ENCODE measurements at regions not wholly inside any gene's neighbourhood (a gene's known extent, or its start where the extent isn't known, plus 50 kb on each side); places are given as distances from the start of the nearest gene placed in this dataset.
"Not testable (repeated sequence)": the region's sequence is repeated elsewhere in the genome, so short reads cannot be mapped to it uniquely, and the experiment has no call there.

- DNase-seq: no peak
Measured at GRCh38 chr1:58936973-58937372, 153.1 kb upstream of the JUN start.

DNA sequence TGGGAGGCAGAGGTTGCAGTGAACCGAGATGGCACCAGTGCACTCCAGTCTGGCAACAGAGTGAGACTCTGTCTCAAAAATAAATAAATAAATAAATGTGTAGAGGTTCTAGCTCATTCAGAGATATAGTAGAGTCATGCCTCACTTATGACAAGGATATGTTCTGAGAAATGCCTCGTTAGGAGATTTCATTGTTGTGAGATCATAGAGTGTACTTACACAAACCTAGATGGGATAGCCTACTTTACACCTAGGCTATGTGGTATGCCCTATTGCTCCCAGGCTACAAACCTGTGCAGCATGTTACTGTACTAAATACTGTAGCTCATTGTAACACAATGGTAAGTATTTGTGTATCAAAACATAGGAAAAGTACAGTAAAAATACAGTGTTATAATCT is 155.3 kb upstream of the JUN start:
- DNase-seq: no peak

DNA sequence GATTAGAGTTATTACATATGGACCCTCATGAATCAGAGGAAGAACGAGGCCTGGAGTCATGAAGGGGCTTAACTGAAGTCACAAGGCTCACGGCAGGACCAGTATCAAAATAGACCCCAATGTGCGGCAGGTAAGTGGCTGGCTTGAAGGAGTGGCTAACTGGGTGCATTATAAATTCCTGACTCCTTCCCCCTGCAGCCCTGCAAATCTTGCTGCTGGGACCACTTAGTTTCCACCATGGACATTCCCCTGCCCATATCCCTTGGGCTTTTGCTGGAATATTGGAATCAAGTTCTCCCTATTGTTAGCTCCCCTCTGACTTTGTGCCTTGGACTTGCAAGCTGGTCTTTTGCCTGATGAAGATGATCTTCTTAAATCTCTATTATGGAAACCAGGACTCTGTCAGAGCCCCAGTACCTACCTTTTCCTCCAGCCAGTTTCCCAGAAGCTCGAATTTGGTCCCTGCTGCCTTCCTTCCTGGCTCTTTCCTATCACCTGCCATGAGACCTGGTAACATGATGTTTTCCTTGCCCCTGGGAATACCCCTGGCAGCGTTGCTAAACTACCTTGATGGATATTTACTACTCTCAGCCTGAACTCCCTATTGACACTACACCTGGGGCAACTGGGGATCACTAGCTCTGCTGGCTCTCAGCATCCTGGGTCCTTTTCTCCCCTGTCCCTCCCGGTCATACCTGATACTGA is 156.0 kb upstream of the JUN start:
- DNase-seq: no peak

DNA sequence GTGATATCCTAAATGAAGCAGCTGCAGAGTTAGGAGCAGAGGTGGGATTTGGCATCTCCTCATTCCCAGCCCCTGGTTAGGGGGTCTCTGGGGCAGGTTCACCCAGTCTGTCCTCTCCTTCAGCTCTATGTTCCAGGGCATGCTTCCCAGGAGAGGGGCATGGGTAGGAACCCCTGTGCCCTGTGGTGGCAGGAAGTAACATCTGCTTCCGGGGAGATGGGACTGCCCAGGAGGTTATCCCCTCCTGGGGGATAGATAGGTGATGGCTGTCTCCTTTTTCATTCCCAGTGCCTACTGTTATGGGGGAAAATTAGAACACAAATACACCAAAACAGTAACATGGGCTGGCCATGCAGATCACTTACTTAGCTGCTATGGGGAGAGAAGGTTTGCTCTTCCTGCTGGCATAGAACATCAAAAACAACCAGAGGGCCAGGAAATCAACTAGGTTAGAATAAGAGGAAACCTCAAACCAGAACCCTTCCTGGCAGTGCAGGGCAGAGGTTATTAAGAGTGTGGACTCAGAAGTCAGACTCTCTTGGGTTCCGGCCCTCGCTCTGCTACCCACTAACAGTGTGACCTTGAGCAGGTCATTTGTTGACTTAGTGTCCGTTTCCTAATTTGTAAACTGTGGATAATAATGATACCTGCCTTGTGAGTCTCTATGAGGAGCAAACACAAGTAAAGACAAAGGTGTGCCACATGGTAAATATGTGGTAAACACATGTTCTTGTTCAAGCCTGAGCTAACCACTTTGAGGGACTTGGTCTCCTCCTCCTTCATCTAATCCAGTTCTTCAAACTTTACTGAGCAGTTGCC is 157.8 kb upstream of the JUN start:
- DNase-seq: no peak

GRCh38 chr1:58942759-58943191 is 158.9 kb upstream of the JUN start:
- DNase-seq: no peak

- no peak for DNase-seq
Measured at GRCh38 chr1:58943776-58944175, 159.9 kb upstream of the JUN start.

- DNase-seq: no peak
Measured at GRCh38 chr1:58944439-58944838, 160.6 kb upstream of the JUN start.

DNA sequence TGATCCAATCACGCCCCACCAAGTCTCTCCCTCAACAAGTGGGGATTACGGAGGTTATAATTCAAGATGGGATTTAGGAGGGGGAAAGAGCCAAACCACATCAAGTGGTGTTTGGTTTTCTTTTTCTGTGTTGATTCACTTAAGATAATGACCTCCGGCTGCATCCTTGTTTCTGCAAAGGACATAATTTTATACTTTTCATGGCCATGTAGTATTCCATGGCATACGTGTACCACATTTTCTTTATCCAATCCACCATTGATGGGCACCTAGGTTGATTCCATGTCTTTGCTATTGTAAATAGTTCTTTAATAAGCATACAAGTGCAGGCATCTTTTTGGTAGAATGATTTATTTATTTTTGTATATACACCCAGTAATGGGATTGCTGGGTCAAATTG is 162.5 kb upstream of the JUN start:
- DNase-seq: no peak

DNA sequence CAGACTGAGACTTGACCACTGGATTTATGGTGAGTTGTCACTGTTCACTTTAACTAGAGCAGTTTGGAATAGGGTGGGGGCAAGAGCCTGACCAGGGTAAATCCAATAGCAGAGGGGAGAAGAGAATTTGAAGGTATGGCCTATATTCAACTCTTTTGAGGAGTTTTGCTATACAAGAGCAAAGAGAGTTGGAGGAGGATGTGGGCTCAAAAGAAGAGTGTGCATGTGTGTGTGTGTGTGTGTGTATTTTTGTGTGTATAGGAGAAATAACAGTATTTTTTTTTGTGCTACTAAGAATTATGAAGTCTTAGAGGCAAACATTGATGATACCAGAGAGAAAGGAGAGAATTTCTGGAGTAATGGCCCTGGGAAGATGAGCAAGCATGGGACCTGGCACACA is 164.8 kb upstream of the JUN start:
- no peak for DNase-seq

DNA sequence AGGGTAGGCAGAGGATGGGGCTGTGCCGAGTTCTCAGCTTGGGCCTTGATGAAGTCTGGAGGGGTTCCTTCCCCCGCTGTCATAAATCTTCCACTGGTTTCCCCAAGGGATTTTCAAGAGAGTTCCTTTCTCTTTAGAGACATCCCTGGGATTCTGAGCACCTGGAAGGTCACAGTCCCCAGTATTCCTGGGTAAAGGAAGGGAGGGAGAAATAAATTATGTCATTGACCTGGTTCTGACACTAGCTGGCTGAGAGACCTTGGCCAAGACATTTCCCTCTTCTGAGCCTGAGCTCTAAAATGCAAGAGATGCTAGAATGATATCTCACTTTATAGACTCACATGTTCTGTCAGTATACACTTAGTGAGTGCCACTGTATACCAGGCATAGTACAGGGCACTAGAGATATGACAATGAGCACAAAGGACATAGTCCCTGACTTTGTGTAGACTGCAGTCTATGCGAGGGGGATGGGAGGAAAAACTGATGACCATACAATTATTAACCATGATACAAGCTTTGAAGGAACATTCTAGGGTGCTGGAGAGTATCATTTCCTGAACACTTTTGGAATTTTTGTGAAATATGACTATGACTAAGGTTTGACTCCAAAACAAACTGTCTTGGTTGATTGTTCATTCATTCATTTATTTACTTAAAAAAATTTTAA is 165.8 kb upstream of the JUN start:
- DNase-seq: no peak

- DNase-seq: no peak
Measured at GRCh38 chr1:58950897-58951296, 167.1 kb upstream of the JUN start.

DNA sequence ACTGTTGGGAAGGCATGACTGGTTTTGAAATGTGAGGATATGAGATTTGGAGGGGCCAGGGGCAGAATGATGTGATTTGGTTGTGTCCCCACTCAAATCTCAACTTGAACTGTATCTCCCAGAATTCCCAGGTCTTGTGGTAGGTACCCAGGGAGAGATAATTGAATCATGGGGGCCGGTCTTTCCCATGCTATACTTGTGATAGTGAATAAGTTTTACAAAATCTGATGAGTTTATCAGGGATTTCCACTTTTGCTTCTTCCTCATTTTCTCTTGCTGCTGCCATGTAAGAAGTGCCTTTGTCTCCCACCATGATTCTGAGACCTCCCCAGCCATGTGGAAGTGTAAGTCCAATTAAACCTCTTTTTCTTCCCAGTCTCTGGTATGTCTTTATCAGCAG is 170.1 kb upstream of the JUN start:
- DNase-seq: not testable (repeated sequence)

DNA sequence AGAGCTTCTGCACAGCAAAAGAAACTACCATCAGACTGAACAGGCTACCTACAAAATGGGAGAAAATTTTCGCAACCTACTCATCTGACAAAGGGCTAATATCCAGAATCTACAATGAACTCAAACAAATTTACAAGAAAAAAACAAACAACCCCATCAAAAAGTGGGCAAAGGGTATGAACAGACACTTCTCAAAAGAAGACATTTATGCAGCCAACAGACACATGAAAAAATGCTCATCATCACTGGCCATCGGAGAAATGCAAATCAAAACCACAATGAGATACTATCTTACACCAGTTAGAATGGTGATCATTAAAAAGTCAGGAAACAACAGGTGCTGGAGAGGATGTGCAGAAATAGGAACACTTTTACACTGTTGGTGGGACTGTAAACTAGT is 179.4 kb upstream of the JUN start:
- DNase-seq: not testable (repeated sequence)

DNA sequence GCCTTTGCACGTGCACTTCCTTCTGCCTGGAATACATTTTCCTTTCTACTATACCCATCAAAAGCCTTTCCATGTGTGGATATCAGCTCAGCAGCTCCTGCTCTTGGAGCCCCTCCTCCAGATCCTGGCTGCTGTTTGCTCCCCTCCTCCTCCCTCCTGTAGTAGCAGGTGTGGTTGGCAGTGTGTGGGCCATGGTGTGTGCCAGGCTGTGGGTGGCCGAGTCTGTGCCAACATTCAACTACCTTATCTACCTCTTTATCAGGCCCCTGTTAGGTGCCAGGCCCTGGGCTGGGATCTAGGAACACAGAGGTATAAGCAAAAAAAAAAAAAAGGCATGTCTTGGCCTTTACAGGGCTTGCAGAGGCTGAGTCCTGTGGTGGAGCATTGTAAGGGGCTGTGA is 180.6 kb upstream of the JUN start:
- DNase-seq: no peak

DNA sequence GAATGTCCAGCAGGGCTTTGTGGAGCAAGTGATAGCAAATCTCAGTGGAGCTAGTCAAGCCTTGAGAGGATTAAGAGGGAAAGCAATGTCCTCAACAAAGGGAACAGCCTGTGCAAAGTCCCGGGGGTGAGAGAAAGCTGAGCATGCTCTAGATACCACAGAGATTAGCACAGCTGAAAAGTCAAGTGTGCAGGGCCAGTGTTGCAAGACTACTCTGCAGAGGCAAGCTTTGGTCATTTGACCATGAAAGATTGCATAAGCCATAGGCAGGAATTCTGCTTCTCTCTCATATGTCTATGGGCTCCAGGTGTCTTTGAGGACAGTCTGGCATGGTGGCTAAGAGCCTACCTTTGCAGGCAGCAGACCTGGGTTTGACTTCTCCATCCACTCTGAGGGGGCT is 181.0 kb upstream of the JUN start:
- DNase-seq: no peak

DNA sequence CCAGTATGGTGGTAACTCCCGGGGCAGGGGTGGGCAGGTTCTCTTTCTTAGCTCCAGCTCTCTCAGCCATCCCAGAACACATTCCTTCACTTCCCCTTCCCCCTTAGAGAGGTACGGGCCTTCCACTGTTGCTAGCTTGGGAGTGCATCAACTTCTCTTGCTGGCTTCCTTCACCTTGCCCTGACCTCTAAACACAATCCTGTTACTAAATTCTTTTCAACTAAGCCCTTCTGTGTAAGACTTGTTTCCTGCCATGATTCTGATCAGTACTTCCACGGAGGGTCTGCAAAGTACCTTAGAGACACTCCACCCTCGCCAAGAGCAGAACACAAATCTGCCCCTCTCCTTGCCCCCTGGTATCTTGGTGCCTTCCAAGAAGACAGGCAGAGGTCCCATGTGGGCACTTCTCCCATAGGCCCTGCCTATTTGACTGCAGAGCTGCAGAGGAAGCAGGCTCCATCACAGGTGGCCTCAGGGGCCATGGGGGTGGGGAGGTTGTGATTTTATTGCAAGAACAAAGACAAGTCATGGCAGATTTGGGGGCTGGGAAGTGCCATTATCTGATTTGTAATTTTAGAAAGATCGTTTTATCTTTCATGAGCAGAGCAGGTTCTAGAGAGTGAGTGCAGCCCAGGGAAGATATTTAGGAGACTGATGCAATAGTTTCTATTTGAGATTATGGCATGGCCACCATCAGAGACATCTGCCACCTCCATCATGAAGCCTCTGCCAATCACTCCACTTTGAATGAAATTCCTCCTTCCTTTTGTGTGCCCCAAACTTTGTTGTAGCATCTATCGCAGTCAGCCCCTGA is 182.5 kb upstream of the JUN start:
- DNase-seq: no peak

DNA sequence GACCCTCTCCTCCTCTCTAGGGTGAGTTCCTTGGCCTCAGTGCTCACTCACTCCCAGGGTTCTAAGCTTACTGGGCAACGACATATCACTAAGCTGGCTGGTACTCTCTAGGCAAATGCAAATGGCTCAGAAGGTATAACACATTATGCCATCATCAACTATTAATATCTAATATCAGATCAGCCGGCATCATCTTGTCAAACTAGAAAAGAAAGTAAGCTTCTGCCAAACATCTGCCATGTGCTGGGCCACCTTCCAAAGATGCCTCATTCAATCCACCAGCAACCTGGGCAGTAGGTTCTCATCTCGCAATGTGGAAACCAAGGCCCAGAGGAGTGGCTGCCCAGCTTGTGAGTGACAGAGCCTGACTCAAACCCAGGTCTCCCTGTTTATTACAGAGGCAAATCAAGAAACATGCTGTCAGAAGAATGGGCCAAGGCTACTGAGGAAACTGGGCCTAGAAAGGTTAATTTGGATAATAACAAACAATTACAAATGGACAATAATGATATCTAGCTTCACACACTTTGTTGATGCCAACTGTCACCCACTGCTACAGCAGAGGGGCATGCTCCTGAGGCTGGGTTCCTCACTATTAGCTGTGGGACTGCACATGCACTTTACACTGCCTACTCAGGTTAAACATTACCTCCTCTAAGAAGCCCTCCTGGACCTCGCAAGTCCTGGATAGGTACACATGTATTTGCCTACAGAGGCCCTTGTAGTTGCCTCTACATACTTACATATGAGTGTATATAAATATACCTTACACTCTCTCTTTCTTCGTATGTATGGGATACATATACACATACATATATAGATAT is 183.3 kb upstream of the JUN start:
- DNase-seq: no peak

DNA sequence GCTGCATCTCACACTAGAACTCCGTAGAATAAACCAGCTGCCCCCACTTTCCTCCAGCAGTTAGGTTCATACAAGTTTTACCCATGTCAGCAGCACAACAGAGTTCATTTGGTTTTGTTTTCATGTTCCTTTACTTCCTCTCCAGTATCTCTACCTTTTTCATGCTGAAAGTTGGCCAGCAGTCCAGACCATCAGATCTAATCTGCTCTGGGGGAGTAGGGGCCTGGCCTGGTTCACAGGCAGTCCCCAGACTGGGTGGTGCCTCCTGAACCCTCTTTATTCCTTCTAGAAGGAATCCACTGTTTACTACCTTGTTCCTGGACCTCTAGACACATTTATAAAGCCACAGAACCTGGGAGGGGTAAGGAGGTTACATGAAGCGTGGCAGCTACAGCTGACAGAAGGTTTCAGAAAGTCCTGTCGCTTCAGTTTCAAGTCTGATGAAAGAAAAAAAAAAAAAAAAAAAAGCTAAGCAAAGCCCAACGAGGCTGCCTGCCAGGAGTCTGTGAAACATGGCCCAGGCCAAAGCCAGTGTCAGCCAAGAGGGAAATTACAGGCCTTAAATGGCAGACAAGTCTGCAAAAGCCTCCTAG is 184.6 kb upstream of the JUN start:
- no peak for DNase-seq

GRCh38 chr1:58969176-58969575 is 185.3 kb upstream of the JUN start:
- not testable (repeated sequence) for DNase-seq

- DNase-seq: no peak
Measured at GRCh38 chr1:58971629-58972140, 187.8 kb upstream of the JUN start.

GRCh38 chr1:58975888-58976287 is 192.0 kb upstream of the JUN start:
- no peak for DNase-seq
